Activated naive CD8-positive, alpha-beta T cell treated with anti-CD3 and anti-CD28 coated beads, Interleukin-2, amount 50 U/mL, for 16 hours (primary cell): ENCODE measurements at regions not wholly inside any gene's neighbourhood (a gene's known extent, or its start where the extent isn't known, plus 50 kb on each side); places are given as distances from the start of the nearest gene placed in this dataset.
"Not testable (repeated sequence)": the region's sequence is repeated elsewhere in the genome, so short reads cannot be mapped to it uniquely, and the experiment has no call there.

Experiments
- DNase-seq: peaks from one replicate; pipeline ENCODE4 v3.0.0-alpha.2; 2020; ENCODE audit warnings: low read depth, low spot score

- DNase-seq, result no peak
Observed at GRCh38 chr6:15080895-15081294, 165.0 kb upstream of the JARID2 start.

GRCh38 chr6:15081447-15081846 is 164.4 kb upstream of the JARID2 start:
- no peak for DNase-seq

GRCh38 chr6:15082708-15083107 is 163.2 kb upstream of the JARID2 start:
- no peak for DNase-seq

GRCh38 chr6:15086348-15087158 is 159.3 kb upstream of the JARID2 start:
- DNase-seq, result no peak

- no peak for DNase-seq
Observed at GRCh38 chr6:15087186-15087589, 158.7 kb upstream of the JARID2 start.

- DNase-seq, result no peak
Observed at GRCh38 chr6:15088904-15089568, 156.8 kb upstream of the JARID2 start.

GRCh38 chr6:15089569-15090144 is 156.2 kb upstream of the JARID2 start:
- DNase-seq, result no peak

- no peak for DNase-seq
Observed at GRCh38 chr6:15090145-15090579, 155.7 kb upstream of the JARID2 start.

- DNase-seq, result no peak
Observed at GRCh38 chr6:15090745-15091384, 155.0 kb upstream of the JARID2 start.

- DNase-seq, result no peak
Observed at GRCh38 chr6:15096894-15097837, 148.7 kb upstream of the JARID2 start.

GRCh38 chr6:15101130-15101529 is 144.7 kb upstream of the JARID2 start:
- no peak for DNase-seq

- DNase-seq, result no peak
Observed at GRCh38 chr6:15102241-15102640, 143.6 kb upstream of the JARID2 start.

- DNase-seq, result no peak
Observed at GRCh38 chr6:15106958-15107643, 138.8 kb upstream of the JARID2 start.

- DNase-seq, result no peak
Observed at GRCh38 chr6:15107644-15108382, 138.1 kb upstream of the JARID2 start.

GRCh38 chr6:15108383-15108715 is 137.5 kb upstream of the JARID2 start:
- DNase-seq, result no peak

GRCh38 chr6:15109338-15110090 is 136.4 kb upstream of the JARID2 start:
- DNase-seq, result no peak

GRCh38 chr6:15110726-15111354 is 135.0 kb upstream of the JARID2 start:
- DNase-seq, result no peak

- DNase-seq, result not testable (repeated sequence)
Observed at GRCh38 chr6:15111576-15111975, 134.3 kb upstream of the JARID2 start.

- DNase-seq, result no peak
Observed at GRCh38 chr6:15113587-15113986, 132.3 kb upstream of the JARID2 start.
